HL-60 (cell line): ENCODE measurements at regions not wholly inside any gene's neighbourhood (a gene's known extent, or its start where the extent isn't known, plus 50 kb on each side); places are given as distances from the start of the nearest gene placed in this dataset.

Source experiments
- DNase-seq, 2 experiments: peaks; one replicate each; pipeline ENCODE4 v3.0.0-alpha.2; 2010 to 2020; ENCODE audit warnings: low read depth in 1 of 2, low spot score in 1 of 2
- H3K27ac ChIP-seq: fragments of 250-450 bp; sonication (Bioruptor Pico); replicated peaks from 2 replicates; pipeline ENCODE4 v1.5.1; 2020; ENCODE audit warnings: mild to moderate bottlenecking, moderate library complexity
- H3K27me3 ChIP-seq: fragments of 250-450 bp; sonication (Bioruptor Pico); 2 replicates; pipeline ENCODE4 v1.5.1; 2021; ENCODE audit warnings: mild to moderate bottlenecking, moderate library complexity; ENCODE audit not compliant: insufficient read depth, poor library complexity, severe bottlenecking
- H3K4me3 ChIP-seq: replicated peaks from 2 replicates; pipeline ENCODE4 v1.5.1; 2011; ENCODE audit warnings: mild to moderate bottlenecking, control low read depth, low read length; ENCODE audit not compliant: insufficient read depth
- GABPA ChIP-seq: IDR thresholded peaks from 2 replicates; pipeline ENCODE4 v1.6.1; 2012; ENCODE audit warnings: low read depth
- POLR2AphosphoS5 ChIP-seq: IDR thresholded peaks from 2 replicates; pipeline ENCODE4 v1.6.1; 2012; ENCODE audit warnings: low read depth
- SPI1 ChIP-seq: IDR thresholded peaks from 2 replicates; pipeline ENCODE4 v1.6.1; 2012; ENCODE audit warnings: low read depth, mild to moderate bottlenecking, borderline replicate concordance
- TF ChIP-seq, protein P1 (sequence below): IDR thresholded peaks from 2 replicates; pipeline ENCODE4 v1.6.1; 2012; ENCODE audit warnings: low read depth; ENCODE audit not compliant: insufficient replicate concordance
- TF ChIP-seq, protein P2 (sequence below): IDR thresholded peaks from one replicate; pipeline ENCODE4 v1.5.1; 2011; ENCODE audit warnings: low read length, control low read depth, inconsistent platforms; ENCODE audit not compliant: insufficient read depth

DNA sequence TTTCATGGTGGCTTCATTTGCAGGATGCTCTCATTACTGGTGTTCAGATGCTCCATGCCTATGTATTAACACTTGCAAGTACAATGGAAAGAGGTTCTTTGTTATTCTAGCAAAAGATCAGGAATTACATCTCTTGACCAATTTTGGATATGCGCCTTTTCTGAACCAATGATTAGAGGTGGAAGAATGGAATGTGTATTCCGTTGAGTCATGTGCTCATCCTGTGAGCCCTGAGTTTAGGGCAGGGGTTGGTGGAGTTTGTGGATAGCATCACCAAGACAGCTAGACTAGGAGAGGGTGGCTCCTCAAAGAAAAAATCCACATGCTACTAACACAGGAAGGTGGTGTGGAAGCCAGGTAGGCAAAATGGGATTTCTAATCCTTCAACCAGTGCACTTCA lies 80.7 kb upstream of the SLC25A26 start:
- DNase-seq, result no peak
- TF ChIP-seq, protein P1, sequence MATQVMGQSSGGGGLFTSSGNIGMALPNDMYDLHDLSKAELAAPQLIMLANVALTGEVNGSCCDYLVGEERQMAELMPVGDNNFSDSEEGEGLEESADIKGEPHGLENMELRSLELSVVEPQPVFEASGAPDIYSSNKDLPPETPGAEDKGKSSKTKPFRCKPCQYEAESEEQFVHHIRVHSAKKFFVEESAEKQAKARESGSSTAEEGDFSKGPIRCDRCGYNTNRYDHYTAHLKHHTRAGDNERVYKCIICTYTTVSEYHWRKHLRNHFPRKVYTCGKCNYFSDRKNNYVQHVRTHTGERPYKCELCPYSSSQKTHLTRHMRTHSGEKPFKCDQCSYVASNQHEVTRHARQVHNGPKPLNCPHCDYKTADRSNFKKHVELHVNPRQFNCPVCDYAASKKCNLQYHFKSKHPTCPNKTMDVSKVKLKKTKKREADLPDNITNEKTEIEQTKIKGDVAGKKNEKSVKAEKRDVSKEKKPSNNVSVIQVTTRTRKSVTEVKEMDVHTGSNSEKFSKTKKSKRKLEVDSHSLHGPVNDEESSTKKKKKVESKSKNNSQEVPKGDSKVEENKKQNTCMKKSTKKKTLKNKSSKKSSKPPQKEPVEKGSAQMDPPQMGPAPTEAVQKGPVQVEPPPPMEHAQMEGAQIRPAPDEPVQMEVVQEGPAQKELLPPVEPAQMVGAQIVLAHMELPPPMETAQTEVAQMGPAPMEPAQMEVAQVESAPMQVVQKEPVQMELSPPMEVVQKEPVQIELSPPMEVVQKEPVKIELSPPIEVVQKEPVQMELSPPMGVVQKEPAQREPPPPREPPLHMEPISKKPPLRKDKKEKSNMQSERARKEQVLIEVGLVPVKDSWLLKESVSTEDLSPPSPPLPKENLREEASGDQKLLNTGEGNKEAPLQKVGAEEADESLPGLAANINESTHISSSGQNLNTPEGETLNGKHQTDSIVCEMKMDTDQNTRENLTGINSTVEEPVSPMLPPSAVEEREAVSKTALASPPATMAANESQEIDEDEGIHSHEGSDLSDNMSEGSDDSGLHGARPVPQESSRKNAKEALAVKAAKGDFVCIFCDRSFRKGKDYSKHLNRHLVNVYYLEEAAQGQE, result no peak
- Histone ChIP-seq H3K27ac (no peak overlapping the region), H3K27me3 (peaks cover 4% of the 10 kb centered on the region), H3K4me3 (no peak overlapping the region)

DNA sequence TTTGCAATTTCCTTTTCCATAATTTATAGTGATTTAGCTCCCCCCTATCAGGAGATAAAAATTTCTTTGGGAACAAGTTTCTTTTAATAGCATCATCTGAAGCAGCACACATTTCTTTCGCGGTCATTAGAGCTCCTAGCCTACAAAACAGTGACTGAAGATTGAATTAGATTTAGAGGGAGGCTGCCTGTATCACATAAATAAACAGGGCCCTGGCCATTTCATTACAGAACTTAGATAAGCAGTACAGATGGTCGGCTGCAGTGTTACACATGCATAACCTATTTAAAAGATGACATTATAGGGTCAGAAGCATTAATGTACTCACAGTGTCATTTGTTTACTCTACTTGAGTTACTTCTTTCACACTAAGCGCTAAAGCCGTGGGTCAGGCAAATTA lies 81.4 kb upstream of the SLC25A26 start:
- Histone ChIP-seq H3K4me3 (no peak overlapping the region), H3K27me3 (peaks cover 4% of the 10 kb centered on the region), H3K27ac (no peak overlapping the region)
- TF ChIP-seq, protein P1, result no peak
- TF ChIP-seq GABPA, result no peak
- TF ChIP-seq, protein P2, sequence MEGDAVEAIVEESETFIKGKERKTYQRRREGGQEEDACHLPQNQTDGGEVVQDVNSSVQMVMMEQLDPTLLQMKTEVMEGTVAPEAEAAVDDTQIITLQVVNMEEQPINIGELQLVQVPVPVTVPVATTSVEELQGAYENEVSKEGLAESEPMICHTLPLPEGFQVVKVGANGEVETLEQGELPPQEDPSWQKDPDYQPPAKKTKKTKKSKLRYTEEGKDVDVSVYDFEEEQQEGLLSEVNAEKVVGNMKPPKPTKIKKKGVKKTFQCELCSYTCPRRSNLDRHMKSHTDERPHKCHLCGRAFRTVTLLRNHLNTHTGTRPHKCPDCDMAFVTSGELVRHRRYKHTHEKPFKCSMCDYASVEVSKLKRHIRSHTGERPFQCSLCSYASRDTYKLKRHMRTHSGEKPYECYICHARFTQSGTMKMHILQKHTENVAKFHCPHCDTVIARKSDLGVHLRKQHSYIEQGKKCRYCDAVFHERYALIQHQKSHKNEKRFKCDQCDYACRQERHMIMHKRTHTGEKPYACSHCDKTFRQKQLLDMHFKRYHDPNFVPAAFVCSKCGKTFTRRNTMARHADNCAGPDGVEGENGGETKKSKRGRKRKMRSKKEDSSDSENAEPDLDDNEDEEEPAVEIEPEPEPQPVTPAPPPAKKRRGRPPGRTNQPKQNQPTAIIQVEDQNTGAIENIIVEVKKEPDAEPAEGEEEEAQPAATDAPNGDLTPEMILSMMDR, result no peak
- no peak for TF ChIP-seq POLR2AphosphoS5
- no peak for TF ChIP-seq SPI1
- DNase-seq, result no peak

DNA sequence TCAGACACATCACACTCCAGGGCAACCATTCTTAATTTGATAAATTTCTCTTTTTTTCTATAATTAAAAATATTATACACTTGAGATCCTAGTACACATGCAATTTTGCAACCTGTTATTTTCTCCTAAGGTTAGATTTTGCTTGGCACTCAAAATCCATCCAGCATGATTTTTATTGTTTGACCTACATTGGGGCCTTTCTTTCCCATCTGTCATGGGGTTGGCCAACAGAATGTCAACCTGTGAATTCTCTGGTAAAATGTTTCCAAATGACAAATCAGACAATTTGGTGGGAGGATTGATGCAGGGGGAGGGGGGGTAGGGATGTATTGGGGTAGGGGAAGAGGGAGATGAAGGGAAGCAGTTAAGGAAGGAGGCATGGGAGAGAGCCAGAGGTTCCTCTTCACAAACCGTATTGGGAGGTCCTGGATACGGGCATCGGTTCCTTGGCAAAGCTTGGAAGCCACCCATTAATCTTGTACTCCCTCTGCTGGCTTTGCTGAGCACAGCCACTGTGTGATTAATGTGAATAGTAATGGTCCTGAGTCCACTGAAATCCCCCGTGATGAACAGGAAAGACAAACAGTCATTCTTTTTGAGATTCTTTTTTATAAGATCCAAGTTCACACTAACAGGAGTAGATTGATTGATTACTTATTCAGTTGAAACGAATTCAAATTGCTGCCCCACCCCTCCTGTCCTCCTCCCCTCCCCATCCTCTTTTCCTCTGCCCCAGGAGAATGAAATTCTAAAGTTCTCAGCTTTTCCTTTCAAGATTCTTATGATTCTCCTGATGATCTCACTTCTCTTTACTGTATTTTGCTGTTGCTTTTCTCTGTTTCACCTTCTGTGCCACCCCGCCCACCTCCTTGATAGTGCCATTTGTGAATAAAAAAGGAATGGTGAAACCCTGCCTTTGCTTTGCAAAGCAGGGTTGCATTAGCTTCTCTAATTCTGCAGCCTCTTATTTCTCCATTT lies 82.2 kb upstream of the SLC25A26 start:
- no peak overlapping the region for H3K4me3 ChIP-seq
- DNase-seq, result peak in 1 of 2 experiments; percentile 19
- H3K27ac ChIP-seq, result no peak overlapping the region
- TF ChIP-seq, protein P1, result no peak
- TF ChIP-seq, protein P2, result peak; percentile 55
- peaks cover 4% of the 10 kb centered on the region for H3K27me3 ChIP-seq
